HG02981 (cell line): ENCODE measurements at regions not wholly inside any gene's neighbourhood (a gene's known extent, or its start where the extent isn't known, plus 50 kb on each side); places are given as distances from the start of the nearest gene placed in this dataset.
"Not testable (repeated sequence)": the region's sequence is repeated elsewhere in the genome, so short reads cannot be mapped to it uniquely, and the experiment has no call there.

Experiments
- ATAC-seq: cut with Tn5 transposase; IDR thresholded peaks from one replicate; pipeline ENCODE4 v1.9.1; 2021; ENCODE audit warnings: mild to moderate bottlenecking, moderate library complexity; ENCODE audit not compliant: unreplicated experiment

DNA sequence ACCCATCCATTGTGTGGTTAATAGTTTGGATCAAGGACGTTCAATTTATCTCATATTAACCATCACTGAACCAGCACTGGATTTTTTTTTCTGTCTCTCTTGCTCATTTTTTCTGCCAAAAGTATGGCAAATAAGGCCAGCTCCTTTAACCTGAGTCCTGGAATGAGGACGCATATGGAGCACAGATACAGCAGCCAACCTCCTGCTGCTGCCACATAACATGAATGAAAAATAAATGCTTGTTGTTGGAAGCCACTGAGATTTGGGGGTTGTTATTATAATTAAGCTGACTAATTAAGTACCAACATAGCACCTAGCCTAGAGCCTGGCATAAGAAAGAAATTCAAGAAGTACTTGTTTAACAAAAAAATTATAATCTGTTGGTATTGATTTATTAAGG, 335.3 kb upstream of the DUSP10 start:
- ATAC-seq: no peak

DNA sequence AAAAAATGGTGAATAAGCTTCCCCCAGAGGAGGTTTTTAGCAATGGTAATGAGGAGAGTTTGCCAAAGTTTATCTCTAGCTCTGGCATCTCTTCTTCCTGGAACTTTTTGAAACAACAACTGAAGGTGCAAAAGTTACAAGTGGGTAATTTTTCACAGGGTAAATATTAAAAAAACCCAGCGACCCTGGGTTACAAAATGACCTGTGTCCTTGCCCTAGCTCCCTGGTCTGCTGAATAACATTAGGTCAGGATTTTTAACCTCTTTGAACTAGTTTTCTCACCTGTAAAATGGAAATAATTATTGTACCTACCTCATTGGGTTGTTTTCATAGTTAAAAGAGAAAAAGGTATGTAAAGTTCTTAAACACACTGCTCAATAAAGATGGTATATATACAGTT, 332.4 kb upstream of the DUSP10 start:
- no peak for ATAC-seq

DNA sequence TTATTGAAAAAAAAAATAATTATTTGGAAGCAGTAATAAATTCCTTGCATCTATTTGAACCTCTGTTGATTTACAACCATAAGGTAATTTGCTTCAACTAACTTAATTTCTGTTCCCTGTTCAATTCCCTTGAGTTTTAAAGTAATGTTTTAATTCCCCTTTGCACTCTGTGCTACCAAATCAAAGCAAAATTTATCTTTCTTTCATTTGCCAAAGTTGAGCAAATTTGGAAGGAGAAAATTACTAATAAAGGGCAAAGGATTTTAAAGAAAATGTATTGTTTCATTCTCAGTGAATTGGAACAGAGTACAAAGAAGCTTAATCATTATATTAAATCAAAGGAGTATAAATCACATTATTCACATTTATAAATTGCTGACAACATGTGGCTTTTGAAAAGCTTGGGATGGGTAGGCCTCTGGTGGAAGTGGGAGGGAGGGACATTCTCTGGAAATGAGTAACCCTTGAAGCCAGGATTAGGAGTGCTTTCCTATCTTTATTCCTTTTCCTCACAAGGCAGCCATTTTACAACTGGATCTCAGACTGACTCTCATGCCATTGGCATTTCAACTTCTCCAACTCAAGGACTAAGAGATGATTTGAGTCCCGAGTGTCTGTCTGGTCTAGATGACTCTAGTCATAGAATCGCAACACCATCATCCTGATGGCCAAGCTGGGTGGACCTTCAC, 331.6 kb upstream of the DUSP10 start:
- ATAC-seq: no peak

DNA sequence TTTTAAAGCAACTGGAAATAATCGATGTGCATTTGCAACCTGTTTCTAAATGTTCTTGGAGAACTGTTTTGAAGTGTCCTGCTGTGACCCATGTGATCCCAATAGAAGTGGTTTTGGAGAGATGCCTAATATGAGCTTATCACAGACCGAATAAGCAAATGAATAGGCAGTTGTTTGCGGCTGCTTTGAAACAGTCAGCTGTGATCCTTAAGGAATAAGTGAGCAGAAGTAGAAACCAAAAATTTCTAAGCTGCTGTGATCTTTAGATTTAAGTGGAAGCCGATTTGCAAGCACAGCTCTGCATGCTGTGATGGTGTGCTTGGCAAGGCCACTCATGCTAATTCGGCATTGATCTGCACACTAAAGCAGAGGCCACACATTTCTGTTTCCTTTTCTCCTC, 329.5 kb upstream of the DUSP10 start:
- no peak for ATAC-seq

- no peak for ATAC-seq
These were observed 327.0 kb upstream of the DUSP10 start for GRCh38 chr1:222068937-222069336.

DNA sequence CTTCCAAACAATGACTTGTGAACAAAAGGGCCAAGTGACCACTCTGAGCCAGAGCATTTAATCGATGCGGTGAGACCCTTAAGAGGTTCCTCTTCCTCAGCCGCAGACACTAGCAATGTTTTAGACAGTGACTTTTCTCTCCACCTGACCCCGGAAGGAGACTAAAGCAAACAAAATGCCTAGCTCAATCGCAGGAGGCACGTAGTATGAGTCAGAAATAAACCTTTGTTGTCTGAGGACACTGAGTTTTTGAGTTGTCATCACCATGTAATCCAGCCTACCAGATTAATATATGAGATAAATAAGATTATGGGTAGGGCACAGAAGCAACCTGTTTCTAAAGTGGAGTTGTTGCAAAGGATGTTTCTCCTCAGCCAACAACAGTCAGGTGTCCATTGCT, 326.2 kb upstream of the DUSP10 start:
- no peak for ATAC-seq

DNA sequence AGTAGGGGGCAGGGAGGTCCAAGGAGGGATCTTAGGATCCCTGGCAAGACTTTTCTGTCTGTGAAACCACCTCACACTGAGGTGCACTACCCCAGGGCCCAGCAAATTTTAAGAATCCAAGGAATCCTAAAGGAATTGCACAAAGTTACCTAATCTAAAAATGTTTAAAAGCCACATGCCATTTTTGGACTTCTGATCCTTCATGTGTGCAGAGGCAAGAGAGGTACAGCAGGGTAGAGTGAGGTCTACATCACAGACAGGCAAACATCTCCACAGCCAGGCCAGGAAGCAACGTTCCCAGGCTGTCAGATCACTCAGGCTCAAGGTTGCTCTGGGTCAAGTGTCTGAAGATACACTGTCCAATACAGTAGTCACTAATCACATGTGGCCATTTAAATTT, 324.6 kb upstream of the DUSP10 start:
- ATAC-seq: no peak

- no peak for ATAC-seq
These were observed 323.3 kb upstream of the DUSP10 start for GRCh38 chr1:222065234-222065633.

DNA sequence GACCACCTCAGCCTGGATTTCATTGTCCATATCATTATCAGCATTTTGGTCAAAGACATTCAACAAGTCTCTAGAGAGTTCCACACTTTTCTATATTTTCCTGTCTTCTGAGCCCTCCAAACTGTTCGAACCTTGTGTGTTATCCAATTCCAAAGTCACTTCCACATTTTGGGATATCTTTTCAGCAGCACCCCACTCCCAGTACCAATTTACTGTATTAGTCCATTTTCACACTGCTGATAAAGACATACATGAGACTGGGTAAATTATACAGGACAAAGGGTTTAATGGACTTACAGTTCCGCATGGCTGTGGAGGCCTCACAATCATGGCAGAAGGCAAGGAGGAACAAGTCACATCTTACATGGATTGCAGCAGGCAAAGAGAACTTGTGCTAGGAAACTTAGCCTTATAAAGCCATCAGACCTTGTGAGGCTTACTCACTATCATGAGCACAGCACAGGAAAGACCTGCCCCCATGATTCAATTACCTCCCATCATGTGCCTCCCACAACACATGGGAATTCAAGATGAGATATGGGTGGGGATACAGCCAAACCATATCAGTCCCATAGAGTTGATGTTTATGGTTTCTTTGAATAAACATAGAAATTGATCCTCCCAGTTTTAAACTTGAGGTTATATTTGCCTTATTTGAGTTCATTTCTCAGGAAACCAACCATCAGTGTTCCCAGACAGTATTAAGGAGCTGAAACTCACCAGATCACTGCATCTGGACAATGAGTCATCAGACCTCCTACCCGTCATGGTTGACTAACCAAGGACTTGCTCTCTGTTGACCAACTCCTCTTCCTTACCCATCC, 322.7 kb upstream of the DUSP10 start:
- ATAC-seq: no peak

GRCh38 chr1:222062640-222063039, 320.8 kb upstream of the DUSP10 start:
- ATAC-seq: no peak

- ATAC-seq: no peak
These were observed 319.9 kb upstream of the DUSP10 start for GRCh38 chr1:222061711-222062359.

GRCh38 chr1:222060210-222060916, 318.5 kb upstream of the DUSP10 start:
- no peak for ATAC-seq

GRCh38 chr1:222058249-222058648, 316.4 kb upstream of the DUSP10 start:
- no peak for ATAC-seq

DNA sequence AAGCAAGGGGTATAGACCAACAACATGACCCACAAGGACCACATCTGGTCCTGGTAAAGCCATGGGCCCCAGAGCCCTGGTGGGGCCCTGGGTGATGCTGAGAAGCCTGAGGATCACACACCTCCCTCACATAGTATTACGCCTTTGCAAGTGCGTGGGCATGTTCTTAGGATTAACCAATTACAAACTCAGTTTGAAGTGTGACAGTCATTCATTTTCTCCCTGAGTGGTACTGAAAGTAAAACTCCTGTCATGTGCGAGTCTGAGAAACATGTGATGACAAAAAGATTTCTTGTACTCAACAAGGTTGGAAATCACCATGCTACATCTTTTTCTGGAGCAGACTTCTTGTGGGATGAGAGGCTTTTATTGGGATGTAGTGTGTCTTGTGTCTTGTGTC, 315.3 kb upstream of the DUSP10 start:
- ATAC-seq: no peak

- no peak for ATAC-seq
These were observed 312.5 kb upstream of the DUSP10 start for GRCh38 chr1:222054416-222054815.

DNA sequence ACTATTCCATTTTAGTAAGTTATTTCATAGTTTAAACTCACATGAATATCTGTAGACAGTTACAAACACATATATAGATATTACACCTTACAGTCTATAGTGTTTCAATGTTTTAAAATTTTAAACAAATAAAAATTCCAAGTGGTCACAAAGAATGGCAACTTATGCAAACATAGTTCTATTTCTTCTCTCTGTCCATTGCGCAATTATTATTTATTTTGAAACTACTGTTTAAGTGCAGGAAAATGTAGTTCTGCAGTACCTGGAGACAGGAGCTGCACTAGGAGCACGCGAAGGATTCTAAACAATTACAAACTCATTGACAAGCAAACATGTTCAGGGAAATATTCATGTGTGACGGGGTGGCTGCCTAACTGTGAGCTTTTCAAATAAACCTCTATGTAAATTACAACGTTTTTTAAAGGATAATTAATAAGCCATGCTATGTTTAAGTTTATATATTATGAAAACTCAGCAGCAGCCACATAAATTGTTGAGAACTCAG, 312.0 kb upstream of the DUSP10 start:
- ATAC-seq: no peak

GRCh38 chr1:222051311-222051710, 309.4 kb upstream of the DUSP10 start:
- not testable (repeated sequence) for ATAC-seq

- ATAC-seq: not testable (repeated sequence)
These were observed 307.8 kb upstream of the DUSP10 start for GRCh38 chr1:222049661-222050060.

- ATAC-seq: no peak
These were observed 307.3 kb upstream of the DUSP10 start for GRCh38 chr1:222049176-222049575.

GRCh38 chr1:222048094-222048595, 306.3 kb upstream of the DUSP10 start:
- peak; percentile 87 for ATAC-seq

- no peak for ATAC-seq
These were observed 305.5 kb upstream of the DUSP10 start for GRCh38 chr1:222047366-222047765.
